Suppressor macrophage treated with lipopolysaccharide for 4 hours (primary cell): ENCODE measurements at regions not wholly inside any gene's neighbourhood (a gene's known extent, or its start where the extent isn't known, plus 50 kb on each side); places are given as distances from the start of the nearest gene placed in this dataset.
A peak's percentile ranks its signal among the peaks of the same experiment; 100 is the strongest.
"Not testable (repeated sequence)": the region's sequence is repeated elsewhere in the genome, so short reads cannot be mapped to it uniquely, and the experiment has no call there.

Experiments
- DNase-seq: peaks from one replicate; pipeline ENCODE4 v3.0.0-alpha.2; 2020

DNA sequence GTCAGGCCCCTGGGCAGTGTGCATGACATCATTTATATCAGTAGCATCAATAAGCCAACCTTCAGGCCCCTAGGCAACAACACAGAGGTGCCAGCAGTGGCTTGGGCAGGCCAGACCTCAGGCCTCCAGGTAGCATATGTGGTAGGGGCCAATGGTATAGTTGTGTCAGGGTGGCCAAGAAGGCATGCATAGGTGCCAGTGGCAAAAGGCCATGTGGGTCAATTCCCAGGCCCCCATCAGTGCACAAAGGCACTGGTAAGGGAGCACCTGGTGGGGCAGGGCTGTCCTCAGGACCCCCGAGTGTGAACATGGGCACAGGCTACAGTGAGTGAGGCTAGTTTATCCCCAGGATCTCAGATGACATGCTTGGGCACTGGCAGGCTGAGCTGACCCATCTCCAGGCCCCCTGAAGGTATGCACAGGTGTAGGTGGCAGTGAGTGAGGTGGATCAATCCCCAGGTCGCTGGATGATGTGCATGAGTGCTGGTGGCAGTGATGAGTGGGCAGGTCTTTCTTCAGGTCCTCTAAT, 244.1 kb upstream of the ZNF385D start:
- DNase-seq, result no peak

DNA sequence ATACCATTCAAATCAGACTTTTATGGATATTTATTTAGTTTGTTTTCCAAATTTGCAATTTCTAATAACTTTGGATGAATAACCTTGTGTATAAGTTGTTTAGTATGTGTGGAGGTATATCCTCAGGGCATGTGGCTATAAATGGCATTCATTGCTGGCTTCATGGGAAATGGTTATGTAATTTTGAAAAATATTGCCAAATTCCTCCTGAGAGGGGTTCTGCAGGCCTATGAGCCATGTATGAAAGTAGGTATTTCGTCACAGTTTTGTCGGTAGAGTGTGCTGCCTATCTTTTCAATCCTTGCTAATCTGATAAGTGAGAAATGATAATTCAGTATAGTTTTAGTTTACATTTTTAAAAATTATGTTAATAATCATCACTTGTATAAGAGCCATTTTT, 256.4 kb upstream of the ZNF385D start:
- DNase-seq, result no peak

DNA sequence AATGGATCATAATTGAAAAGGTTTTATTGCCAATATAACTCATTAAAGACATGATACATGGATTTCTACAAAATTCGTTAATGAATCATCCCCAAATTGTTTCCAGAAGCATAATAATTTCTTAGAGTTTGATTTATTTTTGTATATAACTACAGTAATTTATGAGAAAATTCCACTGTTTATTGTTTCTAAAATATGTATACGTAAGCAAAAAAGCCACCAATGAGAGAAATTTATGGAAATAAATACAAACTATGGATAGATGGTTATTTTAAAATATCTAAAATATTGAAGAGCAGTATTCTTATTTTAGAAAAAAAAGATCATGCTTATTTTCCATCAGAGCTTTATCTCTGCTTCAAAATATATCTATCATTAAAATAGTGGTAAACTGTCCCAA, 260.0 kb upstream of the ZNF385D start:
- DNase-seq, result no peak

DNA sequence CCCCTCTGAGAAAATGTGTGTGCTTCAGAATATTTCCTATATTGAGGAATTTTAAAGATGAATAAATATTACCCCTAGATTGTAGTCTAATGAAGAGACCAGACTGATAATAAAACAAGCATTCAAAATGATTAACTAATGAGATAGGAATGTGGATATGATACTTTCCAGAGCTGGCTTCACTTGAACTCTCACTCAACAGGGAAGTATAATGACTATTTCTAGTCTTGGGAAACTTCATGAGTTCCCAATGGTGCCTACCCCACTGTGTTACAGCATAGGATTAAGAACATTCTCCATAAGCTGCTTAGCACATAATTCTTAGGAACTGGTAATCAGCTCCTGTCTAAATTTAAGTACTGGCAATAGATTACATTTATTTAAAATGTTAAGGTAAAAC, 261.5 kb upstream of the ZNF385D start:
- peak; percentile 2 for DNase-seq

DNA sequence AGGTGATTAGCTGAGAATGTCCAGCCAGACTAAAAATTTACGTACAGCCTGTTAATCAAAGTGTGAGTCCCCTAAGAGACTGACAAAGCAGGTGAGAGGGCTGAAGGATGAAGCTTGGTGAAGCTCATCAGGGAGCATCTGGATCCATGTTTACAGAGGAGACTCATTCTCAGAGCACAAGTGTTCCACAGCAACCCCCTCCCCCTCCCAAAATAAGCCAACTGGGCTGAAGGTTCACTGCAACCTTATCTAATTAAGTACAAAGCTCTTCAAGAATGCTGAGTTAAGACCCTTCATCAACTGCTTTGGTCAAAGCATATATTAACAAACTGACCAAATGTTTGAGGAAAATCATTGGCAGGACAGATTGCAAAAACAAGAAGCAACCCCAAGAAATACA, 262.6 kb upstream of the ZNF385D start:
- no peak for DNase-seq

DNA sequence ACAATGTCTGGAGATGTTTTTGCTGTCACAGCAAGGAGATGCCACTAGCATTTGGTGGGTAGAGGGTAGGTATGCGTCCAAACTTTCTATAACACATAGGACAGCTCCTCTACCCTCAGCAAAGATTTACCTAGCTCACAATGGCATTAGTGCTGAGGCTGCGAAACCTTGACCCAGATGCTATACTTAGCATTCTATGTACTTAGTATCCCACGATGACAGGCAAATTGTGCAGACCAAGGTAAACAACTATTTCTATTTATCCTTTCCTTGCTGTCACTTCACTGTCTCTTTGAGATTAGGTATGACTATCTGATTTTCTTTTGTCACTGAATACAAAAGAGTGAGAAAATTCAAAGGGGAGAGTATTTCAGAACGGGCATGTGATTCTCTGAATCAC, 265.2 kb upstream of the ZNF385D start:
- no peak for DNase-seq

DNA sequence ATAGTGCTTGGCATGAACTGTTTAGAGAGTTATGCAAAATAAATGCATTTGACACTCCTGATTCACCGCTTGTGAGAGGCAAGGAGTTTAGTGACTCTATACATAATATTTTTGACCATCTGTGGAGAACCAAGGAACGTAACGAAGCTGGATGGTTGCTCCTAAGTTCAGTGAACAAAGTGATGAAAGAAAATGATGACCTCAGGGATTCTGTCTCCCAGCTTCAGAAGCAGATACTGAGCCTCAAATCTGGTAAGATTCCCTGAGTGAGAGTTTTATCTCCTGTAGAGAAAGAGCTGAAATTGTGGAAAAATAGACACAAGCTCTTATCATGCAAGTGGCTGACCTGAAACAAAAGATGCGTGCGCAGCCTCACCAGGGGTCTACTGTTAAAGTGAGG, 273.6 kb upstream of the ZNF385D start:
- not testable (repeated sequence) for DNase-seq

DNA sequence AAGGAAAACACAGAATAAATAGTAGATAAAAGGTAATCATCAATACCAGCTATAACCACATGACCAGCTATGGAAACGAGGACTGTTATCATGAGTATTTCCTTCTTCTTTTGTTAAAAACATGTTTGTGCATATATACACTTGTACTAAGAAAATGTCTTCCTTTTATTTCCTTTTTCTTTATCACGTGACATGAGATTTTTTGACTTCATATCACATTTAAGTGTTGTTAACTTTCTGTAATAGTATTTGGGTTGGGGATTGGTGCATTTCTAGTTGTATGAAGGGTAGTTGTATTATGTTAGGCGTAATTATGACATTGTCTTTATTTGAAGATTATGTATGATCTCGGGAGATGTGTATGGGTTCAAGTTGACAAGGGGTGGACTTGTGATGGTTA, 278.5 kb upstream of the ZNF385D start:
- DNase-seq, result no peak

DNA sequence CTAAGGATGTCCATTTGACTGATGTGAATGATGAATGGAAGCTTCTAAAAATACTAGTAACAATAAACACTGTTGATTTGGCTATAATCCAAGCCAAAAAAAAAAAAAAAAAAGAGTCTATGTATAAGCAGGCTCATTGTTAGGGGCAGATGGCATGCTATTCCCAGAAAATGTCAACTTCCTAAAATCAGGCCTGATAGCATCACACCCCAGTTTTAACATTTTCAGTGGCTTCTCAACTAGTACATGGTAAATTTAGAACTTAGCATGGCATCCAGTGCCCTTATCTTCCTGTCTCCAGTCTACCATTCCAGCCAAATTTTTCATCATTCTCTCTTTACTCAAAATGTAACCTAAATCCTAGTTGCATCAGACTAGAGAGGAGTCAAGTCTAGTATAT, 288.2 kb upstream of the ZNF385D start:
- DNase-seq, result no peak

DNA sequence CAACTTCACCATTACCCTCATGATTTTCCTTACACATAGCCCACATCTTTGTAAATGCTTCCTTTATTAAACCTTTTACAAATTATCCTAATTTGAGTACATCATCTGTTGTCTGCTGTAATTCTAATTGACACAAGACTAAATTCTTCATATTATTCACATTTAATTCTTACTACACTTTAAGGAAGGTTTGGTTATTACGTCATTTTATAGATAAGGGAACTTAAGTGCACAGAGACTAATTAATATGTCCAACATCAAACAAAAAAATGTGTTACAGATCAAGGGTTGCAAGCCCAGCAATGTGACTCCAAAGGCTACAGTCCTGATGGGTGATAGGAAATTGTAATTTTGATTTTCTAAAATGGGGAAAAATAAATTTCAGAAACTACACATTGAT, 289.1 kb upstream of the ZNF385D start:
- DNase-seq, result no peak

DNA sequence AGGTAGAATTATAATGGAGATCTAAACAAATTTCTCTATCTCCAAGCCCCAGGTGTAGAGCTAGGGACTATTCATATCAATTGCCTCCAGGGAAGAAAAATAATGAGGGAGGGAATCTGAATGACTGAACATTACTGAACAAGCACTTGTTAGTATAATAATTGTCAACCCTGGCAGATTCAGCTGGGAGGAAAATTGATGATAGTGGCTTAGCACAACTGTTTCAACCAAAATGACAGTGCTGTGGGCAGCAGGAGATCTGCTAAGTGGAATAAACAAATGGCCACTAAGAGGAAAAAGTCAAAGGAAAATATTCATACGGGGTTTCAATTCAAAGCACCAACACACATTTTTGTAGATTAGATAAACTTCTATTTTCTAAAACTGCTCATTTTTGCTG, 294.9 kb upstream of the ZNF385D start:
- DNase-seq, result no peak

DNA sequence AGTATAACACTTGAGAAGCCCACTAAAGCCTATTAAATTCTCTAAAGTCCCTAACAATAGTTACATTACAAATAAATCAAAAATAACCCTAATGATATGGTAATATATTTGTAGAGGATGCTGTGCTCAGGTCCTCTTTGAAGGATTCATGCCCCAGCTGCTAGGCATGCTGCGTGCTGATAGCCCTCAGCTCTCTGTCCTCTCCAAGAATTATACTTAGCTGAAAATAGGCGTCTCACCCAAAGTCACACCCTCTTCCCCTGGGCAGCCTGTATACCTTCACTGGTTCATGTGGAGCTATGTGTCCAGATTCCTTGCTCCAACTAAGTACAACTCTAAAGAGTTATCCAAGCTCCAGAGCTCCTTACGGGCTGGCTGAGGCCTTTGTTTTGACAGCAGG, 312.5 kb upstream of the ZNF385D start:
- DNase-seq, result no peak

DNA sequence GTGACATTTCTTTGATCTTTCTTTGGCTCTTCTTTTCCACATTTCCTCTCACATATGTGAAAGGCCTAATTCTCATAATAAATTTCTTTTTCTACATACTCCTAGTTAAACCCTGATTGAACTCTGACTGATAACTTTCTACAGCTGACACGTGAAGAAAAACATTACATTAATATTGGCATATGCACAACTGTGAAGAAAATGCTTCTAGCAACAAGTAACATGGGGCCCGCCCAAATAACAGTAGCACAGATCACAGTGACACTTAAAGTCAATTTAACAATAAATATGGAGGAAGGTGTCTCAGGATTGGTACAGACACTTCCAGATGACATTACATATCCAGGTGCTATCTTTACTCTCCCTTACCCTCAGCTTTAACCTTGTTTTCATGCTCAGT, 317.6 kb upstream of the ZNF385D start:
- no peak for DNase-seq

DNA sequence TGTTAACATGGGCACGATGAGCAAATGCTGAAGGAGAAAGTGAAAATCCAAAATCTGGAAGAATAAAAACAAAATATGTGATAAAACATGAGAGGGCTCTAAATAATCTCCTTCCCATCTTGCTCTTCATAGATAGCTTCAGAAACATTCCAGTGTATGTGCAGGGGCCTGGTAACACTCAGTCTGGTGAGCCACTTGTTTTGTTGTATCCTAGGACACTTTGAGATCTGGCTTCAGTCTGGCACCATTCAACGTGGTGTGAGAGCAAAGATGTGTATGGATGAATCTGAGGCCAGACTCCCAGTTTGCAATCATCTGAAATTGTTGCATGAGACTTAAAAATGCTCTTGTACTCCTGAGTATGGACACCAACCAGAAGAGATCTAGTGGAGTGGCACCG, 337.2 kb upstream of the ZNF385D start:
- no peak for DNase-seq

DNA sequence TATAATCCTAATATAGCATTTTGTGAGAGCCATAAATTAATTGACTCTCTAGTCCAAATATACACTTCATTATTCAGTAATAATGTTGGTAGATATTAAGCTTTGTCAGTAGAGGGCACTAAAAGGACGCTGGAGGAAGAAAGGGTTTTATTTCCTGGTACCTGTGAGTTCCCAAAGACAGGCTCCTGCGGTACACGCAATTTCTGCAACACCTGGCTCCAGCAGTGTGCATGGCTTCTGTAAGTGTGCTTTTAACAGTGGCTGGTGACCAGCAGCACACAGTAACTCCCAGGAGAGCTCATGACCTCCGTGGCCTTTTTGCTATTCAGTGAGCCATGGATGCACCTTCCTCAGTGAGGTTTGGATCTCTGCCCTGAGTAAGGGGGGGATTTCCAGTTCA, 338.3 kb upstream of the ZNF385D start:
- peak; percentile 46 for DNase-seq

DNA sequence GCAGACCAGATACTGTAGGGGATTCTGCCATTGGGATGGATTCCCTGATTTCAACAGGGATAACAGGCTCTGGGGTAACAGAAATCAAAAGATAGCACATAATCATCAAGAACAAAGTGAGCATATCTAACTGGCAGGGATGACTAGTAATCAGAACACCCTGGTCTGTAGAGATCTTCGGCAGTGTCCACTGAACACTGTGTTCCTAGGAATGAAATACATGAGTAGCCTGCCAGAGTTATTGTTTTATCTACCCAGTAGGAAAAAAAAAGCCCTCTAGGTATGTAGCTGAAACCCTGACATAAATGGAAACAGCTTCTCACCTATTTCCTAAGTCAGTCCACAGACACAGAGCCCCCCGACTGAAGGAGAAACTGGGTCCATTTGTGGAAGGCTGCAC, 340.3 kb upstream of the ZNF385D start:
- DNase-seq, result no peak

DNA sequence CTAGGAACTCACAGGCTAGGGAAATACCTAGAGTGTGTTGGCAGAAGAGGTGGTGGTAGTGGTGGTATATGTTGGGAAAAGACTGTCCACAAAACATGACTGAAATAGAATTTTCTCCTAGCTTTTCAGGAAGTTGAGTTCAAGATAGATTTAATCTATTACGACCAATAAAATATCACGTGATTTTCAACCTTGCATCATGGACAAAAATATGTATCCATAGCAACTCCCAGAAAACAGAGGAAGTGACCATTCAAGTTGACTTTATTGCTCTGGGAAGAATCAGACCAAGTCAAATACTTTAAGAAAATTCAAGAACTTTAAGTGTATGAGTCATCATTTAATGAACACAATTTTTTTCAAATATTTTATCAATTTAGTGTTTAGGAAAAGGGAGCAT, 347.0 kb upstream of the ZNF385D start:
- peak; percentile 23 for DNase-seq

DNA sequence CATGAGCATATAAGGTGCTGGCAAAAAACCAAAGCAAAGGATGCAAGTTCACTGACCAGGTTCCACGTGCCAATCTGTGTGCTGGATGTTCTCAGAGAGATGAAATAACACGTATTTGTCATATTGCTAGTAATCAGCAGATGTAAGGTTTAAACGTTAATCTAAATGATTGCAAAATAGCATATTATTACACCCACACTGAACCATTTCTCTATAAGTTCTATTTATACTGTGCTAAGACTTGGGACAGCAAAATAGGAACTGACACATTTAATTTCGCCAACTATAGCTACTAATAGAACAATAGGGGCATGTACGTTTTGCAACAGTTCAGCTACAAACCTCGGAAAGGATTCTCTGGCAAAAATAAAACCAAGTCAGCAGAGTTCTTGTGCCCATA, 350.3 kb upstream of the ZNF385D start:
- peak; percentile 59 for DNase-seq

DNA sequence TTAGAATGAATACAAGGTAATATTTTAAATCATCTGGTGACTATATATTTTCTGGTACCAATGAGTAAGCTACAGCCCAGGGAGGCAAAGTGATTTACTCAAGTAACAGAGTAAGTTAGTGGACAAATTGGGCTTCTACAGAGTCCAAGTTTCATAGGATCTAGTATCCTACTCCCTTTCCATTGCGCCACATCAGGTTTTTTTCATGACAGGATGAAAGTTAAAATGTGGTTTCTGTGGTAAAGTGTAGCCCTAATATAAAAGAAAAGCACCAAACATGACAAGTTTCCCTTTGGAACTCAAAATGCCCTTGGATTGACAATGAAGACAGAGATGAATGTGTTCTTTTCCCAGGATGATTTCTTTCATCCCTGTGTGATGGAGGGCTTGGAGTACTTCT, 350.8 kb upstream of the ZNF385D start:
- peak; percentile 33 for DNase-seq

DNA sequence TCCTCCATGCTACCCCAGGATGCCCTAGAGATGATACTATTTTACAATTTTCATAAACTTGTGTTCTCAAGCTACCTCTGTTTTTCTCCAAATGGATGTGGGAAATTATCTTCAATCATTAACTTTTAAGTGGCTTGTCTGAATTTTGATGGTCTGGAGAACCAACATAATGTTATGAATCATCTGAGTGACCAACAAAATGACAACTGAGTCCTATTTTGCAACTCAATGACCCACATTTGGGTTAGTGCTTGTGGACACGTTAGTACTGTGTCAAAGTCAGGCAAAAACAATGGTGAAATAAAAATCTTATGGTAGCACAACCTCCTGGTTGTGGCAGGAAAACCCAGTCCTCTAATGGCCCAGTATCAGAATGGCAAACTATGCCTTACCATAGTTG, 352.4 kb upstream of the ZNF385D start:
- no peak for DNase-seq

DNA sequence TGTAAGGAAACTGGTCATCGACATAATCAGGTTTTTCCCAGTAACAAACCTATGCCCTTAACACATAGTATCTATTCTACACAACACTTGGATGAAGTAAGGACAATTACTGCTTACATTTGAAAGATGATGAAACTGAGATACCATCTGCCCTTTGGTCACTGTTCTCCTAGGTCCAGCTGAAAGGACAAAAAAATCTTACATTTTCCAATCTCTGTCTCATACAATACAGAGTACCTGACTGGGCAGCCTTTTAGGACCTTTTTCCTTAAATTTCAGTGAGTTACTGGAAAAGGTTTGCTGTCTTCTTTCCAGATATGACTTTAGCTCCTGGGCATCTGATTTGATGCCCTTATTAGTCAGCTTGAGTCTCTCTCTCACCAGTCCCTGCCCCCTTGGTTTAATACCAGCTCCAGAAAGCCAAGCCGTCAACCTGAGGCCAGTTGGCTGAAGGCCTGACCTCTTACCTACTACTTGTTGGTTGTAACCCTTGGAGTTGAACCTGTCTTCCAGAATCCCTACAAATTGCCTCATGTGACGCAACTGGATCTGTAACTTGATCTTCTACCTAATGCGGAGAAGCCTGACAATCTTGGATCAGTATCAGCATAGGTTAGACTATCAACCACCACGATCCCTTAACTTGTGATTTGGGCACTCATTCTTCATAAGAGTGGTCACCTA, 355.3 kb upstream of the ZNF385D start:
- no peak for DNase-seq

DNA sequence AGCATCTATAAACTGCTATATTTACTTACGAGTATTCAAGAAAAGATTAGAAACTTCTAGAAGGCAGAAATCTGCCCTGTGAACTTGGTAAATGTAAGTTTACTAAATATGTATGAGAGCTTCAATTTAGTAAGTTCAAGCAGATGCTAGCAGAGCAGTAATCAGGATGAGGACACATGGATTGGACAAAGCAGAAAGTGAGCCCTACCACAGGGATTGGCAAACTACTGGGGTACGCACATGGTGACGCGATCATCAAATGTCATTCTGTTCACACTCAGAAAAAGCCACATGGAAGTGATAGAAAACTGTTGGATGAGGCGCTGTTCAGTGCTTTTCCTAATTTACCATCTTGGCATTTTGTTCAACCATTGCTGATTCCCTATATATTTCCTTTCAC, 360.2 kb upstream of the ZNF385D start:
- DNase-seq, result no peak

DNA sequence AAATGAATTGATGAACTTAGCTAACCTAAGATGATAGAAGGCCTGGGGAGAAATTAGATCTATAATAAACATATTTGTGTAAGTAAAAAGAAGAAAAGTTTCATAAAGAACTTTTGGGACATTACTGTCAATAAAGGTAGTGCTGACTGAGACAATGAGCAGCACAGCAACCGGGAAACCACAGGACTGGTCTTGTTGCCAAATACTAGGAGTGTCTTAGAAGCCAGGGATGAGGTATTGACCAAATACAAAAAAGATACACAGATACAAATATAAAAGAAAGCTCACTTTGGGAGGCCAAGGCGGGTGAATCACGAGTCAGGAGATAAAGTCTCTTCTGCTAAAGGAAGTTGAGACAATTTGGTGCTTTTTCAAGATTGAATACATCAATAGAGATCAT, 362.4 kb upstream of the ZNF385D start:
- DNase-seq, result no peak

DNA sequence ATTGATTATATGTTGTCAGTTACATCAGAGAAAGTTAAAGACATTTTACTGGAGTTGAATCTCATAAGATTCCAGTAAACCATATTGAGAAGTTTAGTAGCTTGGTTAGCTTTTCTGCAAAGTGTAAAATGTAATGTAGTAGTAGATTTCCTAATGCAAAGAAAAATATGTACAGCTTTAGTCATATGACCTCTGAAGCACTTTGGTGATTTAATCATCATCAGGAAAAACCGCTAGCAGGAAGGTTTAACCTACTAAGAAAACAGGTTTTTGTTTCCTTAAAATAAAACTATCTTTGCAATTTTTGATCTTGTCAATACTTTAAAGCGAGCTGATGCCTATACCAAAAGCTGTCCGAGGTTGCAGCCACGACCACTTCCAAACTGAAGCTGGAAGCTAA, 364.6 kb upstream of the ZNF385D start:
- no peak for DNase-seq

DNA sequence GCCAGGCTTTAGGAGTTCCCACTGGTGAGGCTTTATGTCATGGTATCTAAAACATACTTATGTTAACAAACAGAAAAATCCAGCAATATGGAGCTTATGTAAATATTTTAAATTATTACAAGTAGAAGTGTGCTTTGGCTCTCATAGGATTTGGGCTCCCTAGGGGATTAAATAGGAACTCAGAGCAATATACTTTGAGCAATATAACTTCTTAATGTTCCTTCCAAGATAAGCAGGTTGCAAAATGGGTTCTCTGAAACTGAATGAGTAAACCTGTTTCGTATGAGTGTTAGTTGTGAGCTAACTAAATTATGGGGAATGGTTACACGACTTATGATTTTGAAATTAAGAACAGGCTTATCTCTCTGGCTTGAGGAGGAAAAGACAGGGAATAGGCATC, 366.1 kb upstream of the ZNF385D start:
- DNase-seq, result no peak
